HEK293 (cell line): ENCODE measurements at regions not wholly inside any gene's neighbourhood (a gene's known extent, or its start where the extent isn't known, plus 50 kb on each side); places are given as distances from the start of the nearest gene placed in this dataset.

ENCODE experiments used
- KLF9 ChIP-seq: fragments of 450-650 bp; formaldehyde crosslinking; IDR thresholded peaks from 2 replicates; pipeline ENCODE4 v1.5.1; 2016; ENCODE audit warnings: missing biosample characterization, missing genetic modification characterization, low read depth
- SCRT2 ChIP-seq: fragments of 450-650 bp; formaldehyde crosslinking; IDR thresholded peaks from 2 replicates; pipeline ENCODE4 v1.5.1; 2016; ENCODE audit warnings: missing biosample characterization, missing genetic modification characterization
- SP7 ChIP-seq: fragments of 450-650 bp; formaldehyde crosslinking; IDR thresholded peaks from 2 replicates; pipeline ENCODE4 v1.5.1; 2016; ENCODE audit warnings: missing biosample characterization, missing genetic modification characterization
- TRIM28 ChIP-seq: IDR thresholded peaks from 2 replicates; pipeline ENCODE4 v1.6.1; 2011; ENCODE audit warnings: low read length, control low read depth, borderline replicate concordance
- ZBTB7A ChIP-seq: fragments of 450-650 bp; formaldehyde crosslinking; IDR thresholded peaks from 2 replicates; pipeline ENCODE4 v1.5.1; 2016; ENCODE audit warnings: low read depth, missing biosample characterization, missing genetic modification characterization
- ZNF121 ChIP-seq: fragments of 450-650 bp; formaldehyde crosslinking; IDR thresholded peaks from 2 replicates; pipeline ENCODE4 v1.5.1; 2016; ENCODE audit warnings: missing biosample characterization, missing genetic modification characterization
- ZNF23 ChIP-seq: fragments of 450-650 bp; formaldehyde crosslinking; IDR thresholded peaks from 2 replicates; pipeline ENCODE4 v1.5.1; 2016; ENCODE audit warnings: missing biosample characterization, missing genetic modification characterization, borderline replicate concordance
- ZNF558 ChIP-seq: fragments of 450-650 bp; formaldehyde crosslinking; IDR thresholded peaks from 2 replicates; pipeline ENCODE4 v1.5.1; 2016; ENCODE audit warnings: missing biosample characterization, missing genetic modification characterization
- ZNF776 ChIP-seq: fragments of 450-650 bp; formaldehyde crosslinking; IDR thresholded peaks from 2 replicates; pipeline ENCODE4 v1.5.0; 2017; ENCODE audit warnings: missing biosample characterization, missing genetic modification characterization, borderline replicate concordance
- TF ChIP-seq, protein P1 (sequence below): fragments of 450-650 bp; formaldehyde crosslinking; IDR thresholded peaks from 2 replicates; pipeline ENCODE4 v1.5.1; 2016; ENCODE audit warnings: missing biosample characterization, missing genetic modification characterization
- TF ChIP-seq, protein P2 (sequence below): fragments of 450-650 bp; formaldehyde crosslinking; IDR thresholded peaks from 2 replicates; pipeline ENCODE4 v1.5.1; 2017; ENCODE audit warnings: missing biosample characterization, missing genetic modification characterization

DNA sequence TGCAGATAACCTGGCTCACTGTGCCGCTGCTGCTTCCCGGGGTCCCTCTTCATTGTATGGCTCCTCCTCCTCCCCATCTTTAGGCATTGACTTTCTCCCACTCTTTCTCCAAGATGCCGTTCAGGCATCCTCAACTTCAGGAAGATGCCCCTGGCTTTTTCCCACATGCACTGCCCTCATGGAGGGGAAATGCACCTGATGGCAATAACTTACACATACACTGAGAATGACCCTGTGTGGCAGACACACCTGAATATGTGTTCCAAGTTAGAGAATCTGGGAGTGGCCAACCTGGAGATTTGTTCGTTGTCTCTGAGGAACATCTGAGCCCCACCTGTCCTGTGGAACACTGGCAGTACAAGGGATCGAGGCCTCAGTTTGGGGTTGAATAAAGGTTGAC lies 273.9 kb upstream of the CHD6 start:
- TF ChIP-seq ZNF558, result no peak
- no peak for TF ChIP-seq ZBTB7A (tag by site-specific recombination)
- TF ChIP-seq, protein P1, sequence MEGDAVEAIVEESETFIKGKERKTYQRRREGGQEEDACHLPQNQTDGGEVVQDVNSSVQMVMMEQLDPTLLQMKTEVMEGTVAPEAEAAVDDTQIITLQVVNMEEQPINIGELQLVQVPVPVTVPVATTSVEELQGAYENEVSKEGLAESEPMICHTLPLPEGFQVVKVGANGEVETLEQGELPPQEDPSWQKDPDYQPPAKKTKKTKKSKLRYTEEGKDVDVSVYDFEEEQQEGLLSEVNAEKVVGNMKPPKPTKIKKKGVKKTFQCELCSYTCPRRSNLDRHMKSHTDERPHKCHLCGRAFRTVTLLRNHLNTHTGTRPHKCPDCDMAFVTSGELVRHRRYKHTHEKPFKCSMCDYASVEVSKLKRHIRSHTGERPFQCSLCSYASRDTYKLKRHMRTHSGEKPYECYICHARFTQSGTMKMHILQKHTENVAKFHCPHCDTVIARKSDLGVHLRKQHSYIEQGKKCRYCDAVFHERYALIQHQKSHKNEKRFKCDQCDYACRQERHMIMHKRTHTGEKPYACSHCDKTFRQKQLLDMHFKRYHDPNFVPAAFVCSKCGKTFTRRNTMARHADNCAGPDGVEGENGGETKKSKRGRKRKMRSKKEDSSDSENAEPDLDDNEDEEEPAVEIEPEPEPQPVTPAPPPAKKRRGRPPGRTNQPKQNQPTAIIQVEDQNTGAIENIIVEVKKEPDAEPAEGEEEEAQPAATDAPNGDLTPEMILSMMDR, result no peak
- no peak for TF ChIP-seq SCRT2 (tag by site-specific recombination)
- no peak for TF ChIP-seq TRIM28
- no peak for TF ChIP-seq ZNF776
- TF ChIP-seq SP7 (tag by site-specific recombination), result no peak
- no peak for TF ChIP-seq ZNF23
- no peak for TF ChIP-seq ZNF121
- no peak for TF ChIP-seq KLF9
- TF ChIP-seq, protein P2, sequence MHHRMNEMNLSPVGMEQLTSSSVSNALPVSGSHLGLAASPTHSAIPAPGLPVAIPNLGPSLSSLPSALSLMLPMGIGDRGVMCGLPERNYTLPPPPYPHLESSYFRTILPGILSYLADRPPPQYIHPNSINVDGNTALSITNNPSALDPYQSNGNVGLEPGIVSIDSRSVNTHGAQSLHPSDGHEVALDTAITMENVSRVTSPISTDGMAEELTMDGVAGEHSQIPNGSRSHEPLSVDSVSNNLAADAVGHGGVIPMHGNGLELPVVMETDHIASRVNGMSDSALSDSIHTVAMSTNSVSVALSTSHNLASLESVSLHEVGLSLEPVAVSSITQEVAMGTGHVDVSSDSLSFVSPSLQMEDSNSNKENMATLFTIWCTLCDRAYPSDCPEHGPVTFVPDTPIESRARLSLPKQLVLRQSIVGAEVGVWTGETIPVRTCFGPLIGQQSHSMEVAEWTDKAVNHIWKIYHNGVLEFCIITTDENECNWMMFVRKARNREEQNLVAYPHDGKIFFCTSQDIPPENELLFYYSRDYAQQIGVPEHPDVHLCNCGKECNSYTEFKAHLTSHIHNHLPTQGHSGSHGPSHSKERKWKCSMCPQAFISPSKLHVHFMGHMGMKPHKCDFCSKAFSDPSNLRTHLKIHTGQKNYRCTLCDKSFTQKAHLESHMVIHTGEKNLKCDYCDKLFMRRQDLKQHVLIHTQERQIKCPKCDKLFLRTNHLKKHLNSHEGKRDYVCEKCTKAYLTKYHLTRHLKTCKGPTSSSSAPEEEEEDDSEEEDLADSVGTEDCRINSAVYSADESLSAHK (tag by site-specific recombination), result no peak
